ENCODE measurements at regions not wholly inside any gene's neighbourhood (a gene's known extent, or its start where the extent isn't known, plus 50 kb on each side); places are given as distances from the start of the nearest gene placed in this dataset.

GRCh38 chr21:15508554-15508953 is 221.2 kb upstream of the USP25 start:
- no TSS peak for BruUV-seq (replicated peaks)
- H3K9me3 ChIP-seq (ENCODE audit: low read length): no peaks in the 10 kb centered on the region
- TF ChIP-seq EZH2 (IDR thresholded peaks at IDR 0.05; ENCODE audit: low read length, unreplicated experiment) (no peak), EZH2phosphoT487 (IDR thresholded peaks at IDR 0.05; ENCODE audit: borderline replicate concordance, low read length) (no peak), CTCF (conservative IDR thresholded peaks at IDR 0.05; ENCODE audit: low read depth, low read length) (no peak)
- H3K4me3 ChIP-seq (ENCODE audit: low read length): no peak overlapping the region
- no peaks in the 10 kb centered on the region for H3K27me3 ChIP-seq (ENCODE audit: low read length)
- H2AFZ ChIP-seq (ENCODE audit: low read length): 0 out of 2 replicates have a peak overlapping the region, but pooled peaks have one; percentile 8
- no peak overlapping the region for H3K27ac ChIP-seq (ENCODE audit: low read length)
- ATAC-seq: no peak
- CTCF ChIA-PET: no interaction called here
- no peak overlapping the region for H3K4me2 ChIP-seq (ENCODE audit: low read length)
- H3K79me2 ChIP-seq (ENCODE audit: low read length): no peaks in the 10 kb centered on the region
- no peak overlapping the region for H3K9ac ChIP-seq (ENCODE audit: low read length)
- H3K36me3 ChIP-seq (ENCODE audit: low read depth, low read length): no peaks in the 10 kb centered on the region
- 0 out of 2 replicates have a peak, but pooled peaks cover 4% of the 10 kb centered on the region for H3K9me2 ChIP-seq (replicated peaks; ENCODE audit: low read length)
- no peaks in the 10 kb centered on the region for H3F3A ChIP-seq (ENCODE audit: low read length, unreplicated experiment)
- POLR2A ChIA-PET (ENCODE audit: unreplicated experiment): no interaction called here
- no peaks in the 10 kb centered on the region for H3K4me1 ChIP-seq (ENCODE audit: insufficient read depth, low read length)
- intact Hi-C loops (cut with micrococcal nuclease): no loop called here
- no peak for DNase-seq
- H4K20me1 ChIP-seq (ENCODE audit: low read length): no peaks in the 10 kb centered on the region

GRCh38 chr21:15514073-15514946 is 215.5 kb upstream of the USP25 start:
- no peak for DNase-seq
- Histone ChIP-seq H3K4me1 (ENCODE audit: insufficient read depth, low read length) (no peaks in the 10 kb centered on the region), H3K9me3 (ENCODE audit: low read length) (no peaks in the 10 kb centered on the region), H3K4me2 (ENCODE audit: low read length) (no peak overlapping the region), H3K27me3 (ENCODE audit: low read length) (no peaks in the 10 kb centered on the region), H3K9ac (ENCODE audit: low read length) (no peak overlapping the region), H3K36me3 (ENCODE audit: low read depth, low read length) (no peaks in the 10 kb centered on the region), H3F3A (ENCODE audit: low read length, unreplicated experiment) (no peaks in the 10 kb centered on the region), H3K9me2 (replicated peaks; ENCODE audit: low read length) (no peaks in the 10 kb centered on the region), H4K20me1 (ENCODE audit: low read length) (no peaks in the 10 kb centered on the region), H2AFZ (ENCODE audit: low read length) (no peak overlapping the region), H3K27ac (ENCODE audit: low read length) (no peak overlapping the region), H3K79me2 (ENCODE audit: low read length) (no peaks in the 10 kb centered on the region), H3K4me3 (ENCODE audit: low read length) (no peak overlapping the region)
- ATAC-seq: no peak
- ChIA-PET POLR2A (ENCODE audit: unreplicated experiment) (no interaction called here), CTCF (no interaction called here)
- BruUV-seq (replicated peaks): no TSS peak
- intact Hi-C loops (cut with micrococcal nuclease): no loop called here
- TF ChIP-seq CTCF (conservative IDR thresholded peaks at IDR 0.05; ENCODE audit: low read depth, low read length) (no peak), EZH2 (IDR thresholded peaks at IDR 0.05; ENCODE audit: low read length, unreplicated experiment) (no peak), EZH2phosphoT487 (IDR thresholded peaks at IDR 0.05; ENCODE audit: borderline replicate concordance, low read length) (no peak)

GRCh38 chr21:15515908-15516307 is 213.9 kb upstream of the USP25 start:
- Histone ChIP-seq H3K9me2 (replicated peaks; ENCODE audit: low read length) (no peaks in the 10 kb centered on the region), H3K27ac (ENCODE audit: low read length) (no peak overlapping the region), H3K4me2 (ENCODE audit: low read length) (no peak overlapping the region), H2AFZ (ENCODE audit: low read length) (no peak overlapping the region), H4K20me1 (ENCODE audit: low read length) (no peaks in the 10 kb centered on the region), H3F3A (ENCODE audit: low read length, unreplicated experiment) (no peaks in the 10 kb centered on the region), H3K9me3 (ENCODE audit: low read length) (no peaks in the 10 kb centered on the region), H3K27me3 (ENCODE audit: low read length) (no peaks in the 10 kb centered on the region), H3K79me2 (ENCODE audit: low read length) (no peaks in the 10 kb centered on the region), H3K36me3 (ENCODE audit: low read depth, low read length) (no peaks in the 10 kb centered on the region), H3K4me3 (ENCODE audit: low read length) (no peak overlapping the region), H3K9ac (ENCODE audit: low read length) (no peak overlapping the region), H3K4me1 (ENCODE audit: insufficient read depth, low read length) (no peaks in the 10 kb centered on the region)
- ChIA-PET POLR2A (ENCODE audit: unreplicated experiment) (no interaction called here), CTCF (no interaction called here)
- TF ChIP-seq EZH2 (IDR thresholded peaks at IDR 0.05; ENCODE audit: low read length, unreplicated experiment) (no peak), EZH2phosphoT487 (IDR thresholded peaks at IDR 0.05; ENCODE audit: borderline replicate concordance, low read length) (no peak)
- ATAC-seq (no peak), DNase-seq (no peak)
- BruUV-seq (replicated peaks): no TSS peak
- intact Hi-C loops (cut with micrococcal nuclease): no loop called here

Measured in PC-3 (cell line).